HEK293 (cell line): ENCODE measurements at regions not wholly inside any gene's neighbourhood (a gene's known extent, or its start where the extent isn't known, plus 50 kb on each side); places are given as distances from the start of the nearest gene placed in this dataset.

Experiments used
- CTCF ChIA-PET: fragments of 350-600 bp; formaldehyde crosslinking; extraction: SDS; loops from one replicate; lab custom pipeline; 2021; ENCODE audit warnings: antibody characterized with exemption; lab: Yijun Ruan, JAX
- POLR2A ChIA-PET: fragments of 300-600 bp; formaldehyde crosslinking; extraction: SDS; loops from one replicate; lab custom pipeline; 2020; ENCODE audit warnings: antibody characterized with exemption, inconsistent platforms; lab: Yijun Ruan, JAX
- H3K27ac ChIP-seq: fragments of 200-500 bp; sonication (Bioruptor generic); 2 replicates; pipeline ENCODE4 v1.5.1; 2014; ENCODE audit warnings: low read depth, low read length, control low read depth, inconsistent platforms; ENCODE audit errors: extremely low read depth
- H3K36me3 ChIP-seq, 2 experiments: fragments of 200-500 bp in 1 of 2; sonication (Bioruptor generic) in 1 of 2; 1 replicate in 1 of 2; 2 replicates in 1 of 2; pipeline ENCODE4 v1.5.1; 2014 to 2017; ENCODE audit warnings: inconsistent platforms in 2 of 2, low read length in 2 of 2; ENCODE audit not compliant: control insufficient read depth in 2 of 2, insufficient read depth in 1 of 2
- H3K4me1 ChIP-seq: fragments of 200-500 bp; sonication (Bioruptor generic); 2 replicates; pipeline ENCODE4 v1.5.1; 2014; ENCODE audit warnings: mild to moderate bottlenecking, low read length, inconsistent platforms; ENCODE audit not compliant: control insufficient read depth, insufficient read depth
- H3K4me3 ChIP-seq: 2 replicates; pipeline ENCODE4 v1.5.1; 2011; ENCODE audit warnings: low read depth, mild to moderate bottlenecking, control low read depth, low read length, moderate library complexity
- H3K9me3 ChIP-seq: fragments of 200-500 bp; sonication (Bioruptor generic); 2 replicates; pipeline ENCODE4 v1.5.1; 2014; ENCODE audit warnings: low read depth, low read length, inconsistent platforms; ENCODE audit not compliant: control insufficient read depth, insufficient read depth
- GLI4 ChIP-seq: fragments of 450-650 bp; formaldehyde crosslinking; IDR thresholded peaks from 2 replicates; pipeline ENCODE4 v1.5.1; 2016; ENCODE audit warnings: missing biosample characterization, missing genetic modification characterization
- KLF1 ChIP-seq: fragments of 450-650 bp; formaldehyde crosslinking; IDR thresholded peaks from 2 replicates; pipeline ENCODE4 v1.5.1; 2016; ENCODE audit warnings: missing biosample characterization, missing genetic modification characterization
- MZF1 ChIP-seq: fragments of 450-650 bp; formaldehyde crosslinking; IDR thresholded peaks from 2 replicates; pipeline ENCODE4 v1.5.1; 2017; ENCODE audit warnings: missing biosample characterization, missing genetic modification characterization, borderline replicate concordance
- PRDM1 ChIP-seq: fragments of 450-650 bp; formaldehyde crosslinking; IDR thresholded peaks from 2 replicates; pipeline ENCODE4; 2016; ENCODE audit warnings: missing biosample characterization, missing genetic modification characterization
- TSHZ1 ChIP-seq: fragments of 450-650 bp; formaldehyde crosslinking; IDR thresholded peaks from 2 replicates; pipeline ENCODE4 v1.5.1; 2016; ENCODE audit warnings: missing biosample characterization, missing genetic modification characterization, borderline replicate concordance
- ZBTB8A ChIP-seq: fragments of 450-650 bp; formaldehyde crosslinking; IDR thresholded peaks from 2 replicates; pipeline ENCODE4 v1.5.1; 2016; ENCODE audit warnings: missing biosample characterization, missing genetic modification characterization
- ZFP37 ChIP-seq: fragments of 450-650 bp; formaldehyde crosslinking; IDR thresholded peaks from 2 replicates; pipeline ENCODE4 v1.5.1; 2016; ENCODE audit warnings: missing biosample characterization, missing genetic modification characterization
- ZIC2 ChIP-seq: fragments of 450-650 bp; formaldehyde crosslinking; IDR thresholded peaks from 2 replicates; pipeline ENCODE4 v1.5.1; 2016; ENCODE audit warnings: missing biosample characterization, missing genetic modification characterization
- ZNF133 ChIP-seq: fragments of 450-650 bp; formaldehyde crosslinking; IDR thresholded peaks from 2 replicates; pipeline ENCODE4 v1.5.1; 2016; ENCODE audit warnings: missing biosample characterization, missing genetic modification characterization
- ZNF155 ChIP-seq: fragments of 450-650 bp; formaldehyde crosslinking; IDR thresholded peaks from 2 replicates; pipeline ENCODE4 v1.5.1; 2016; ENCODE audit warnings: missing biosample characterization, missing genetic modification characterization
- ZNF16 ChIP-seq: fragments of 450-650 bp; formaldehyde crosslinking; IDR thresholded peaks from 2 replicates; pipeline ENCODE4 v1.5.1; 2016; ENCODE audit warnings: low read depth, missing biosample characterization, missing genetic modification characterization
- ZNF169 ChIP-seq: fragments of 450-650 bp; formaldehyde crosslinking; IDR thresholded peaks from 2 replicates; pipeline ENCODE4 v1.5.1; 2016; ENCODE audit warnings: missing biosample characterization, missing genetic modification characterization
- ZNF18 ChIP-seq: fragments of 450-650 bp; formaldehyde crosslinking; IDR thresholded peaks from 2 replicates; pipeline ENCODE4 v1.5.1; 2016; ENCODE audit warnings: missing biosample characterization, missing genetic modification characterization
- ZNF214 ChIP-seq: fragments of 450-650 bp; formaldehyde crosslinking; IDR thresholded peaks from 2 replicates; pipeline ENCODE4 v1.5.1; 2017; ENCODE audit warnings: missing biosample characterization, mild to moderate bottlenecking, missing genetic modification characterization, borderline replicate concordance
- ZNF391 ChIP-seq: fragments of 450-650 bp; formaldehyde crosslinking; IDR thresholded peaks from 2 replicates; pipeline ENCODE4 v1.5.1; 2016; ENCODE audit warnings: low read depth, missing biosample characterization, missing genetic modification characterization, borderline replicate concordance
- ZNF488 ChIP-seq: fragments of 450-650 bp; formaldehyde crosslinking; IDR thresholded peaks from 2 replicates; pipeline ENCODE4 v1.5.1; 2016; ENCODE audit warnings: missing biosample characterization, missing genetic modification characterization
- ZNF501 ChIP-seq: fragments of 450-650 bp; formaldehyde crosslinking; IDR thresholded peaks from 2 replicates; pipeline ENCODE4 v1.5.1; 2016; ENCODE audit warnings: missing biosample characterization, missing genetic modification characterization
- ZNF623 ChIP-seq: fragments of 450-650 bp; formaldehyde crosslinking; IDR thresholded peaks from 2 replicates; pipeline ENCODE4 v1.5.1; 2016; ENCODE audit warnings: missing biosample characterization, missing genetic modification characterization
- ZNF639 ChIP-seq: fragments of 450-650 bp; formaldehyde crosslinking; IDR thresholded peaks from 2 replicates; pipeline ENCODE4 v1.5.1; 2016; ENCODE audit warnings: missing biosample characterization, missing genetic modification characterization
- ZSCAN30 ChIP-seq: fragments of 450-650 bp; IDR thresholded peaks from 2 replicates; pipeline ENCODE4 v1.5.1; 2018; ENCODE audit warnings: missing biosample characterization, mild to moderate bottlenecking, missing genetic modification characterization, moderate library complexity

- POLR2A ChIA-PET = no interaction called here
- Histone ChIP-seq H3K27ac (no peak overlapping the region), H3K36me3 (no peaks in the 10 kb centered on the region), H3K4me1 (no peaks in the 10 kb centered on the region), H3K9me3 (no peaks in the 10 kb centered on the region), H3K4me3 (no peak overlapping the region)
- CTCF ChIA-PET = no interaction called here
- TF ChIP-seq ZNF623 (tag by site-specific recombination) (no peak), ZBTB8A (tag by site-specific recombination) (no peak), ZIC2 (tag by site-specific recombination) (no peak), ZNF155 (tag by site-specific recombination) (no peak), PRDM1 (tag by site-specific recombination) (no peak)
Measured at GRCh38 chr4:67083496-67083895, 461.8 kb downstream of the CENPC start.

- H3K4me3 ChIP-seq = no peak overlapping the region
- no peaks in the 10 kb centered on the region for H3K36me3 ChIP-seq
- no peaks in the 10 kb centered on the region for H3K9me3 ChIP-seq
- POLR2A ChIA-PET = no interaction called here
- TF ChIP-seq MZF1 (tag by site-specific recombination) (no peak), KLF1 (tag by site-specific recombination) (no peak), ZNF18 (tag by site-specific recombination) (no peak), ZNF133 (no peak), ZNF488 (tag by site-specific recombination) (no peak), TSHZ1 (tag by site-specific recombination) (no peak), ZNF214 (tag by site-specific recombination) (no peak), ZSCAN30 (tag by site-specific recombination) (no peak), ZNF169 (tag by site-specific recombination) (no peak), GLI4 (tag by site-specific recombination) (no peak), ZNF639 (tag by site-specific recombination) (no peak), ZNF501 (no peak), ZNF16 (tag by site-specific recombination) (no peak), ZFP37 (no peak), ZIC2 (tag by site-specific recombination) (no peak), ZNF391 (tag by site-specific recombination) (no peak)
- TF ChIP-seq, all 188 proteins: peak for 0
- Histone ChIP-seq H3K27ac (no peak overlapping the region), H3K4me1 (no peaks in the 10 kb centered on the region)
- CTCF ChIA-PET = no interaction called here
Measured at GRCh38 chr4:67082746-67083145, 462.6 kb downstream of the CENPC start.
